DOHH2 (cell line): ENCODE measurements at regions not wholly inside any gene's neighbourhood (a gene's known extent, or its start where the extent isn't known, plus 50 kb on each side); places are given as distances from the start of the nearest gene placed in this dataset.

Source experiments
- H3F3A ChIP-seq: fragments of 200-600 bp; sonication (generic), shearing (Covaris generic); 2 replicates; pipeline ENCODE4 v1.6.0; 2016; ENCODE audit warnings: antibody characterized with exemption, mild to moderate bottlenecking; ENCODE audit not compliant: control insufficient read depth, insufficient read depth
- H3K27ac ChIP-seq: fragments of 200-600 bp; sonication (generic); 2 replicates; pipeline ENCODE4 v1.5.1; 2014; ENCODE audit warnings: low read depth, mild to moderate bottlenecking, low read length, moderate library complexity
- H3K27me3 ChIP-seq: fragments of 200-600 bp; sonication (generic); 2 replicates; pipeline ENCODE4 v1.6.1; 2014; ENCODE audit warnings: mild to moderate bottlenecking, low read length, mixed read lengths; ENCODE audit not compliant: control insufficient read depth
- H3K36me3 ChIP-seq: fragments of 200-600 bp; sonication (generic); 2 replicates; pipeline ENCODE4 v1.6.1; 2014; ENCODE audit warnings: mild to moderate bottlenecking, low read length, moderate library complexity, mixed read lengths; ENCODE audit not compliant: control insufficient read depth
- H3K4me1 ChIP-seq: fragments of 200-600 bp; sonication (generic); 2 replicates; pipeline ENCODE4 v1.6.1; 2014; ENCODE audit warnings: mild to moderate bottlenecking, low read length, mixed read lengths; ENCODE audit not compliant: control insufficient read depth
- H3K4me2 ChIP-seq: fragments of 200-600 bp; sonication (generic); 2 replicates; pipeline ENCODE4 v1.6.0; 2014; ENCODE audit warnings: mild to moderate bottlenecking, low read length, moderate library complexity
- H3K4me3 ChIP-seq: fragments of 200-600 bp; sonication (generic); 2 replicates; pipeline ENCODE4 v1.5.1; 2014; ENCODE audit warnings: mild to moderate bottlenecking, low read length, mixed read lengths
- H3K79me2 ChIP-seq: fragments of 200-600 bp; sonication (generic); 2 replicates; pipeline ENCODE4 v1.6.1; 2014; ENCODE audit warnings: mild to moderate bottlenecking, low read length, mixed read lengths; ENCODE audit not compliant: control insufficient read depth
- H3K9me2 ChIP-seq: fragments of 200-600 bp; sonication (generic); replicated peaks from 2 replicates; pipeline ENCODE4 v1.6.1; 2014; ENCODE audit warnings: mild to moderate bottlenecking, low read length, mixed read lengths; ENCODE audit not compliant: control insufficient read depth
- H3K9me3 ChIP-seq: fragments of 200-600 bp; sonication (generic); 2 replicates; pipeline ENCODE4 v1.6.1; 2014; ENCODE audit warnings: antibody characterized with exemption, low read length, mixed read lengths; ENCODE audit not compliant: control insufficient read depth, insufficient read depth
- H4K20me1 ChIP-seq: fragments of 200-600 bp; sonication (generic); 2 replicates; pipeline ENCODE4 v1.6.0; 2014; ENCODE audit warnings: low read depth, mild to moderate bottlenecking, antibody characterized with exemption, low read length, moderate library complexity; ENCODE audit not compliant: control insufficient read depth, insufficient read depth
- CTCF ChIP-seq: fragments of 200-600 bp; sonication (generic); IDR thresholded peaks from one replicate; pipeline ENCODE4 v1.5.1; 2014; ENCODE audit warnings: antibody characterized with exemption, mild to moderate bottlenecking, low read depth, low read length; ENCODE audit not compliant: poor library complexity, severe bottlenecking
- EZH2phosphoT487 ChIP-seq: fragments of 200-600 bp; sonication (generic); IDR thresholded peaks from 2 replicates; pipeline ENCODE4 v1.6.1; 2017; ENCODE audit warnings: borderline replicate concordance, mild to moderate bottlenecking, antibody characterized with exemption, low read length, moderate library complexity, mixed read lengths

- Histone ChIP-seq H3F3A (no peaks in the 10 kb centered on the region), H3K36me3 (no peaks in the 10 kb centered on the region), H3K27me3 (no peaks in the 10 kb centered on the region), H4K20me1 (no peaks in the 10 kb centered on the region), H3K4me1 (no peaks in the 10 kb centered on the region), H3K27ac (no peak overlapping the region), H3K4me2 (no peak overlapping the region), H3K79me2 (no peaks in the 10 kb centered on the region), H3K9me2 (no peaks in the 10 kb centered on the region), H3K9me3 (no peaks in the 10 kb centered on the region), H3K4me3 (no peak overlapping the region)
- no peak for TF ChIP-seq EZH2phosphoT487
- no peak for TF ChIP-seq CTCF
These were observed 77.8 kb upstream of the SNX19 start for GRCh38 chr11:130994043-130994442.

- Histone ChIP-seq H3K36me3 (no peaks in the 10 kb centered on the region), H3K79me2 (no peaks in the 10 kb centered on the region), H3K27ac (no peak overlapping the region), H3K4me1 (no peaks in the 10 kb centered on the region), H3K27me3 (no peaks in the 10 kb centered on the region), H4K20me1 (no peaks in the 10 kb centered on the region), H3K4me3 (no peak overlapping the region), H3K9me2 (no peaks in the 10 kb centered on the region), H3K4me2 (no peak overlapping the region), H3K9me3 (no peaks in the 10 kb centered on the region), H3F3A (no peaks in the 10 kb centered on the region)
- TF ChIP-seq EZH2phosphoT487, result no peak
- no peak for TF ChIP-seq CTCF
These were observed 79.0 kb upstream of the SNX19 start for GRCh38 chr11:130995266-130995665.

GRCh38 chr11:130997278-130997677, 81.0 kb upstream of the SNX19 start:
- Histone ChIP-seq H3K79me2 (no peaks in the 10 kb centered on the region), H3K4me1 (no peaks in the 10 kb centered on the region)

More at GRCh38 chr11:130997278-130997677, 81.0 kb upstream of the SNX19 start:
- Histone ChIP-seq H3K36me3 (no peaks in the 10 kb centered on the region), H3K27ac (no peak overlapping the region), H3F3A (no peaks in the 10 kb centered on the region), H4K20me1 (no peaks in the 10 kb centered on the region), H3K4me3 (no peak overlapping the region), H3K27me3 (no peaks in the 10 kb centered on the region), H3K9me3 (no peaks in the 10 kb centered on the region), H3K9me2 (no peaks in the 10 kb centered on the region), H3K4me2 (no peak overlapping the region)
- no peak for TF ChIP-seq CTCF
